KMS-11 (cell line): ENCODE measurements at regions not wholly inside any gene's neighbourhood (a gene's known extent, or its start where the extent isn't known, plus 50 kb on each side); places are given as distances from the start of the nearest gene placed in this dataset.

ENCODE experiments used
- H2AFZ ChIP-seq: fragments of 200-600 bp; sonication (generic); 2 replicates; pipeline ENCODE4 v1.6.1; 2016; ENCODE audit warnings: antibody characterized with exemption, mixed run types, low read depth
- H3K27ac ChIP-seq: fragments of 200-600 bp; sonication (generic); 2 replicates; pipeline ENCODE4 v1.6.1; 2016; ENCODE audit warnings: mild to moderate bottlenecking, mixed run types
- H3K27me3 ChIP-seq: fragments of 200-600 bp; sonication (generic); 2 replicates; pipeline ENCODE4 v1.6.1; 2017; ENCODE audit warnings: mild to moderate bottlenecking, low read depth, mixed run types, moderate library complexity; ENCODE audit not compliant: insufficient read depth
- H3K36me3 ChIP-seq: fragments of 200-600 bp; sonication (generic); 2 replicates; pipeline ENCODE4 v1.6.1; 2017; ENCODE audit warnings: mild to moderate bottlenecking, mixed run types; ENCODE audit not compliant: insufficient read depth
- H3K4me1 ChIP-seq: fragments of 200-600 bp; sonication (generic); 2 replicates; pipeline ENCODE4 v1.6.1; 2016; ENCODE audit warnings: mild to moderate bottlenecking, low read depth, mixed run types; ENCODE audit not compliant: poor library complexity, severe bottlenecking
- H3K4me2 ChIP-seq: fragments of 200-600 bp; sonication (generic); 2 replicates; pipeline ENCODE4 v1.7.0; 2016; ENCODE audit warnings: mild to moderate bottlenecking, mixed run types
- H3K4me3 ChIP-seq: fragments of 200-600 bp; sonication (generic); IDR thresholded peaks from 2 replicates; pipeline ENCODE4 v1.6.1; 2017; ENCODE audit warnings: low read depth, low read length, mixed read lengths; ENCODE audit not compliant: insufficient read depth
- H3K79me2 ChIP-seq: fragments of 200-600 bp; sonication (generic); 2 replicates; pipeline ENCODE4 v1.6.1; 2016; ENCODE audit warnings: low read depth, mixed run types; ENCODE audit not compliant: insufficient read depth
- H3K9ac ChIP-seq: fragments of 200-600 bp; sonication (generic); 2 replicates; pipeline ENCODE4 v1.6.1; 2016; ENCODE audit warnings: mild to moderate bottlenecking, mixed run types
- H4K20me1 ChIP-seq: fragments of 200-600 bp; sonication (generic); 2 replicates; pipeline ENCODE4 v1.6.1; 2016; ENCODE audit warnings: mild to moderate bottlenecking, mixed run types; ENCODE audit not compliant: insufficient read depth
- CTCF ChIP-seq: fragments of 200-600 bp; sonication (generic); conservative IDR thresholded peaks from 2 replicates; pipeline ENCODE4 v1.6.1; 2017; ENCODE audit warnings: low read depth, mild to moderate bottlenecking, antibody characterized with exemption, low read length, moderate library complexity, mixed read lengths

DNA sequence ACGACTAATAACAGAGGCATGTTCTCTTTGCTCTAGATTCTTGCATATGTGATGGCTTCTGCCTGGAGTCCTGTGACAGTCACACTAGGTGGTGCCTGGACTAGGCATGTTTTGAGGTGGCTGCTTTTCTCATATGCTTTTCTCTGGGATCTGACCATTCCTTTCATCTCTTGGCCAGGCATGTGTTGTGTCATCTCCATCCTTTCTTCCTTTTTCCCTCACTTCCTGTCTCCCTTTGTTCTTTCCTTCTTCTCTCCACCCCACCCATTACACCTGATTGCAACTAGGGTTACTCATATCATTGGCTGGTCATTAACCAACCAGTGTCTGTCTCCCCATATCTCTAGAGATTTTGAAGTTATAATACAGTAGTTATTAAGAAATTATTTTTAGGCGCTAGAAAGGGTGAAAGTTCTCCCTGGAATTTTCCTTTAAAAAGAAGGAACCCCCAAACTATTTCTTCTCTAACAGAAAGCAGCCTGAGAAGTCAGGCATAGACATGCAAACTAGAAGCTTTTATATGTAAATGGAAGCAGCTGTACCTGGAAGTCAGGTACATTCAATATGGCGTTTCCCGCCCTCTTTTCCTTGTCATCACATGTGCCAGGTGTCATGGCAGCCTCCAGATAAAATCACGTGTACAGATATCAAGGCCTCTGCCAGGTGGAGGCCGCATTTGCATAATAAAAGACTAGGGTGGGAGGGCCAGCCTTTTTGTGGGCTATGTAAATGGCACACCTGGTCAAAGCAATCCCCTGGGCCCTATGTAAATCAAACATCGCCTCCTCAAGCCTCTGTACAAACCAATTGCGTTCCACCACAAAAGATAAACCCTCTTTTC, 220.4 kb upstream of the MEX3C start:
- no peaks in the 10 kb centered on the region for H4K20me1 ChIP-seq
- TF ChIP-seq CTCF: no peak
- no peaks in the 10 kb centered on the region for H3K36me3 ChIP-seq
- H3K27ac ChIP-seq: no peak overlapping the region
- no peaks in the 10 kb centered on the region for H3K4me1 ChIP-seq
- H3K27me3 ChIP-seq: no peaks in the 10 kb centered on the region
- H2AFZ ChIP-seq: no peak overlapping the region
- no peaks in the 10 kb centered on the region for H3K79me2 ChIP-seq
- no peak overlapping the region for H3K4me2 ChIP-seq
- no peak overlapping the region for H3K9ac ChIP-seq
- H3K4me3 ChIP-seq: no peak overlapping the region

DNA sequence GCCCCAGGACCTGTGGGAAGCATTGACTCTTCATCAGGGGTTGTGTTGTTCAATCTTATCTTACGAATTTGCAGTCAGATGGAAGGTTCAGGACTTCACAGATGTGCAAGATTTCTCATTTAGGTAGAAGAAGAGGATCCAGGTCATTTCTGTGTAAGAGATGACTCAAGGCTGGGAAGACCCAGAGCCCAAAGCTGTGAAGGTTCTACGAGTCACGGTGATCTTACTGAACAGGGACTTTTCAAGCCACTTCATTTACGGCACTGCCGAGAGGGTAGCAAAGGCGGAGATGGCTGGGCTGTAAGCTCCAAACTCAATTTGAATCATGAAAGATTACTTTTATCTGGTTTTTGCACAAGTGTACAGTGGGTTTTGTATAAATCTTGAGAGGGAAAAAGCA, 228.0 kb upstream of the MEX3C start:
- Histone ChIP-seq H2AFZ (no peak overlapping the region), H3K27me3 (no peaks in the 10 kb centered on the region), H3K36me3 (no peaks in the 10 kb centered on the region), H3K79me2 (no peaks in the 10 kb centered on the region), H3K4me1 (no peaks in the 10 kb centered on the region), H3K4me3 (no peak overlapping the region), H3K4me2 (no peak overlapping the region), H3K9ac (no peak overlapping the region), H3K27ac (no peak overlapping the region), H4K20me1 (no peaks in the 10 kb centered on the region)
- no peak for TF ChIP-seq CTCF

- Histone ChIP-seq H3K27ac (no peak overlapping the region), H2AFZ (no peak overlapping the region), H3K27me3 (no peaks in the 10 kb centered on the region), H3K79me2 (no peaks in the 10 kb centered on the region), H3K4me1 (no peaks in the 10 kb centered on the region), H3K4me2 (no peak overlapping the region), H3K4me3 (no peak overlapping the region), H3K9ac (no peak overlapping the region), H4K20me1 (no peaks in the 10 kb centered on the region), H3K36me3 (no peaks in the 10 kb centered on the region)
- no peak for TF ChIP-seq CTCF
Observed at GRCh38 chr18:51425889-51426288, 228.4 kb upstream of the MEX3C start.

GRCh38 chr18:51426996-51427395, 229.5 kb upstream of the MEX3C start:
- no peak overlapping the region for H3K4me3 ChIP-seq
- H4K20me1 ChIP-seq: no peaks in the 10 kb centered on the region
- no peak overlapping the region for H3K27ac ChIP-seq
- H3K36me3 ChIP-seq: no peaks in the 10 kb centered on the region
- TF ChIP-seq CTCF: no peak
- H3K4me1 ChIP-seq: no peaks in the 10 kb centered on the region
- no peak overlapping the region; the same call in 1 of the 2 replicates for H2AFZ ChIP-seq
- H3K27me3 ChIP-seq: no peaks in the 10 kb centered on the region
- H3K9ac ChIP-seq: no peak overlapping the region
- no peak overlapping the region for H3K4me2 ChIP-seq
- H3K79me2 ChIP-seq: no peaks in the 10 kb centered on the region
